Stimulated activated CD8-positive, alpha-beta memory T cell treated with anti-CD3 and anti-CD28 coated beads, Interleukin-2, amount 100 ng/mL, for 48 hours (primary cell): ENCODE measurements at regions not wholly inside any gene's neighbourhood (a gene's known extent, or its start where the extent isn't known, plus 50 kb on each side); places are given as distances from the start of the nearest gene placed in this dataset.
"Not testable (repeated sequence)": the region's sequence is repeated elsewhere in the genome, so short reads cannot be mapped to it uniquely, and the experiment has no call there.

Experiments
- DNase-seq, 2 donors: peaks; one replicate each; pipeline ENCODE4 v3.0.0-alpha.2; 2020; ENCODE audit warnings: low read depth in 2 of 2

GRCh38 chr7:157467496-157468212 is 130.8 kb downstream of the DNAJB6 start:
- DNase-seq: no peak

GRCh38 chr7:157468221-157469111 is 131.7 kb downstream of the DNAJB6 start:
- DNase-seq: no peak

- DNase-seq: no peak
Measured at GRCh38 chr7:157469181-157470016, 132.6 kb downstream of the DNAJB6 start.

- DNase-seq: no peak
Measured at GRCh38 chr7:157470017-157470322, 133.2 kb downstream of the DNAJB6 start.

- no peak for DNase-seq
Measured at GRCh38 chr7:157470701-157471131, 133.9 kb downstream of the DNAJB6 start.

GRCh38 chr7:157471259-157472125 is 134.7 kb downstream of the DNAJB6 start:
- no peak for DNase-seq

- DNase-seq: no peak
Measured at GRCh38 chr7:157472311-157473050, 135.7 kb downstream of the DNAJB6 start.

DNA sequence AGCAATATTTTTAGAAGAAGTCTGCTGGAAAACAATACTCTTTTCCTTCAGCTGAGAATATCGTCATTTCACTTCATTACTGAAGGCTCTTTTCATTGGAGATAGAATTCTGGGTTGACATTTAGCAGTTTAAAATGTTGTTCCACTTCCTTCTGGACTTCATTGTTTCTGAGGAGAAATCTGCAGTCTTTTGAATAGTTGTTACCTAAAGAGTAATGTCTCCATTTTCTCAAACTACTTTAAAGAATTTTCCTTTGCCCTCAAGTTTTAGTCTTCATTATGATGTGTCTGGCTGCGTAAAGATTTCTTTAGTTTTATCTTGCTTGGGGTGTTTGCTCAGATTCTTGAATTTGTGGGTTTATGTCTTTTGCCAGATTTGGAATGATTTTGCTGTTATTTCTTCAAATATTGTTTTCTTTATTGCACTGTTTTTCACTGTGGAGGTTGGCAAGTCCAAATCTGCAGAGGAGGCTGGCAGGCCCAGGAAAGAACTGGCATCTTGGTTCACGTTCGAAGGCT is 136.3 kb downstream of the DNAJB6 start:
- no peak for DNase-seq

- peak; percentile 15 to 32 for DNase-seq
Measured at GRCh38 chr7:157474685-157475084, 137.9 kb downstream of the DNAJB6 start.

GRCh38 chr7:157475095-157475494 is 138.3 kb downstream of the DNAJB6 start:
- no peak for DNase-seq

DNA sequence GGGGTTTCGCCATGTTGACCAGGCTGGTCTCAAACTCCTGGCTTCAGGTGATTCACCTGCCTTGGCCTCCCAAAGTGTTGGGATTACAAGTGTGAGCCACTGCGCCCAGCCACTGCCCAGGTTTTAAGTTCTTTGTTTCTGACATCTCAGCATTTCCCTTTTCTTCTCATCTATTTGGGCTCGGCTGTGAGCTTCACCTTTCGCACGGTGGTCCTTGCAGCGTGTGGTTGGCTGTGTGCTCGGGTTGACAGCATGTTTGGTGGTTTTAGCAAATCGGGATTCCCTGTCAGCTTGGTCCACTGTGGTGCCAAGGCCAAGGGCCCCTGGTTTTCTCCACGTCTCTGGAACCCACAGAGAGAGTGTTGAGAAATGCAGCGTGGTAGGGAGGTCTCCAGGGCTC is 138.8 kb downstream of the DNAJB6 start:
- no peak for DNase-seq

DNA sequence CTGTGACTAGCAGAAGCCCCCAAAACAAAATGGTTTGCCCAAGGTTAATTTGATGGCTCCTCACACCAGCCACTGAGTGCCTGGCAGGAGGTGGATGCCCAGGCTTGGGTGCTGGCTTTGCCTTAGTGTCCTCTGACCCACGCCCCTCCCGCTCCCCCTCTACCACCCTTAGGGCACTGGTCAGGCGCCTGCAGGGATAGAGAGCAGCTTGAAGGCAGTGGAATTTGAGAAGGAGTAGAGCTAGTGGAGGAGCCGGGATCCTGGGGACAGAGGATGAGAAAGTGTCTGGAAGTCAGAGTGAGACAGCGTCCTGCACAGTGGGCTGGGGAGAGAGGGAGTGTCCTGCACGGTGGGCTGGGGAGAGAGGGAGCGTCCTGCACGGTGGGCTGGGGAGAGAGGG is 139.4 kb downstream of the DNAJB6 start:
- no peak for DNase-seq

DNA sequence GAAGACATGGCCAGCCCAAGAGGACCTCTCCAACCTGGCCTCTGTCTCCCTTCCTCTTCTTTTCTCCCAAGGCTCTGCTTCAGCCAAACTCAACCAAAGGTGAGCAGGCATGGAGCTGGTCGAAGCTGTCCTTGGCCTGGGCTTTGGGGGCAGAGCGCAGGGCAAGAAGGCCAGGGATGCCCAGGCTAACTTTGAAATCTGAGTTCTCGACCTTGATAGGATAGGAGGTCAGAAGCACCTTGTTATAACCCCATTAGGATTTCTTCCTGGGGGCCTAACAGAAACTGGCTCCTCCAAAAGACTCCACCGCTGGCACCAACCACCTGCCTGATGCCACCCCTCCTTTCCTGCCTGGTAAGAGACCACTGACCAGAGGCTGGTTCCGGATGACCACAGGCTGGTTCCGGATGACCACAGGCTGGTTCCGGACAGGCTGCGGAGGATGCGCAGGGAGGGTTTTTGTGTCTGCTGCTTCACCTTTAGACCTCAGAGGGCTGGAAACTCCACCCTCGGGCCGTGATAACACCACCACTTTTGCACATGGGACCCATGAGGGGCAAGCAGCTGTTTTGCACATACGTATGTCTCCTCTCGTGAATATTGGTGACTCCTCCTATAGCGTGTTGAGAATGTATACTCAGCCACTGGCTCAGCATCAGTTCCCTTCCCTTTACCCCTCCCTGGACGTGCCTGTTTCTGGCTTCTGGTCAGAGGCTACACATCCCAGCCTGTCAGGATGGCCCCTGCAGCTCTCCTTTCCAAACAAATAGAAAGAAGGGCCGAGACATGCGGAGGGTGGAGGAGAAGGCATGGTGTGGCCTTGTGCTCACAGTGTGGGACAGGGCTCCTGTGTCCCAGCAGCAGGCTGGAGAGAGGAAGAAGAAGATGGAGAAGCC is 140.1 kb downstream of the DNAJB6 start:
- no peak for DNase-seq

DNA sequence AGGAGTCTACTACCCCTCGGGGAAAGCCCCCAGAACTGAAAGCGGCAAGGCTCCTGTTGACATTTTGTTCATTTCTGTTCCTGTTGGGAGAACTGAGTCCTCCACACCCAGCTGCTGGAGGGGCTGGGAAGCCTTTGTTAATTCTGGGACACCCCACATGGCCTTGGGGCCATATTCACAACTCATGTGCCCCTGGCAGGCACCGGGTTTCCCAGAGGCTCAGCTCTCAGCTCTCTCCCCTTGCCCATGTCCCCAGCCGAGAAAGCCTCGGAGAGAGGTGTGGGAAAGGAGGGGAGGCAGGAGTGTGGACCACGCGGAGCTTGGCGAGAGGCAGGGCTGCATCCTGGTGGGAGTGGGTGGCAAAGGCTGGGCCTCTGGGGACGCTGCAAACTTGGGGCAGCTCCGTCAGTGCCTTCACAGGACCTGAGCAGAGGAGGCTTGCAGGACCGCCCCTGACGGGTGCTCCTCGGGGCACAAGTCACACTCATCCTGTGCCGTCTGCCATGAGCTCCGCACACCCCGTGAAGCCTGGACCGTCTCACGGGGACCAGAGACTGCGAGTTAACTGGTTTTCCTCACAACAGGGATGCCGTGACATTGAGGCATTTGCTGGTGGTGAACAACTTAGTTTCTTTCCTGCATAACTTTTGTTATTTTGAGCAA is 140.9 kb downstream of the DNAJB6 start:
- no peak for DNase-seq

- DNase-seq: not testable (repeated sequence)
Measured at GRCh38 chr7:157478611-157479010, 141.8 kb downstream of the DNAJB6 start.

DNA sequence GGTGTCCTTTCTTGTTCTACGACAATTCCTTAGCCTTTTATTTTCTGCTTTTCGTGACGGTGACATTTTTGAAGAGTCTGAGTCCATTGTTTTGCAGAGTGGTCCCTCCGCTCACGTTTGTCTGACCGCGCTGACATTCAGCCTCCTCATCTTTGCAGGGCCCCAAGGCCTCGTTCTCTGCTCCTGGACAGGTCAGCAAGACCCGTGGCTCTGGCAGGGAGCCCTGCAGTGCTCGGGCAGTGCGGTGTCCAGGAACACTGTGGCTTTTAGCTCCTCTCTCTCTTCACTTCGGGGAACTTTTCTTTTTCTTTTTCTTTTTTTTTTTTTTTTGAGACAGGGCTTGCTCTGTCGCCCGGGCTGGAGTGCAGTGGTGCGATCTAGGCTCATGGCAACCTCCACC is 142.5 kb downstream of the DNAJB6 start:
- DNase-seq: no peak

DNA sequence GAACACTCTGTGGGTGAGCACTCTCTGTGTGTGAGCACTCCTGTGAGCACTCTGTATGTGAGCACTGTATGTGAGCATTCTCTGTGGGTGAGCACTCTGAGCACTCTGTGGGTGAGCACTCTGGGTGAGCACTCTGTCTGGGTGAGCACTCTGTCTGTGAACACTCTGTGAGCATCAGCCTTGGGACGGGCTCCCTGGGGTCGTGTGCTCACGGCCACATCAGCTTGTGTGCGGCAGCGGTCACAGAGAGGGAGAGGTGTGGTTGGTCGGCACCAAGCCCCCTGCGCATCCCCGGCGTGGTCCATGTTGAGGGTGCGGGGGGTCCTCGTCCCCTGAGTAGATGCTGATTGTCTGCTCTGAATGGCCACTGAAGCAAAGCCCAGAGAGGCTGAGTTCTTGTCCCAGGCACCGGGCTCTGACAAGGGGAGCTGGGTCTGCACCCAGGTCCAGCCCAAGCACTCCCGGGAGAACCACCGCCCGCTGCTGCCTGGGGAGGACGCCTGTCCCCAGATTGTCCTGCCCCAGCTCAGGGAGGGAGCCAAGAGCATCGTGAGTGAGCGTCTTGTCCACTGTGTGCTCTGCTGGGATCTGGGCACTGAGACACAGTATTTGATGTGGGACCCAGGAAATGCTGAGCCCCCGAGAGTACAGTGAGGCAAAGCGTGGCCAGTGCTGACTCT is 143.7 kb downstream of the DNAJB6 start:
- no peak for DNase-seq

GRCh38 chr7:157481389-157481788 is 144.6 kb downstream of the DNAJB6 start:
- DNase-seq: no peak
